ENCODE measurements at regions not wholly inside any gene's neighbourhood (a gene's known extent, or its start where the extent isn't known, plus 50 kb on each side); places are given as distances from the start of the nearest gene placed in this dataset.
"Not testable (repeated sequence)": the region's sequence is repeated elsewhere in the genome, so short reads cannot be mapped to it uniquely, and the experiment has no call there.

DNA sequence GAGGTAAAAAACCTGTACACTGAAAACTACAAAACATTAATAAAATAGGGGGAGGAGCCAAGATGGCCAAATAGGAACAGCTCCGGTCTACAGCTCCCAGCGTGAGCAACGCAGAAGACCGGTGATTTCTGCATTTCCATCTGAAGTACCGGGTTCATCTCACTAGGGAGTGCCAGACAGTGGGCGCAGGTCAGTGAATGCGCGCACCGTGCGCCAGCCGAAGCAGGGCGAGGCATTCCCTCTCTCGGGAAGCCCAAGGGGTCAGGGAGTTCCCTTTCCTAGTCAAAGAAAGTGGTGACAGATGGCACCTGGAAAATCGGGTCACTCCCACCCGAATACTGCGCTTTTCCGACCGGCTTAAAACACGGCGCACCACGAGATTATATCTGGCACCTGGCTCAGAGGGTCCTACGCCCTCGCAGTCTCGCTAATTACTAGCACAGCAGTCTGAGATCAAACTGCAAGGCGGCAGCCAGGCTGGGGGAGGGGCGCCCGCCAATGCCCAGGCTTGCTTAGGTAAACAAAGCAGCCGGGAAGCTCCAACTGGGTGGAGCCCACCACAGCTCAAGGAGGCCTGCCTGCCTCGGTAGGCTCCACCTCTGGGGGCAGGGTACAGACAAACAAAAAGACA lies 400.9 kb upstream of the FGF16 start:
- TF ChIP-seq, protein P1, sequence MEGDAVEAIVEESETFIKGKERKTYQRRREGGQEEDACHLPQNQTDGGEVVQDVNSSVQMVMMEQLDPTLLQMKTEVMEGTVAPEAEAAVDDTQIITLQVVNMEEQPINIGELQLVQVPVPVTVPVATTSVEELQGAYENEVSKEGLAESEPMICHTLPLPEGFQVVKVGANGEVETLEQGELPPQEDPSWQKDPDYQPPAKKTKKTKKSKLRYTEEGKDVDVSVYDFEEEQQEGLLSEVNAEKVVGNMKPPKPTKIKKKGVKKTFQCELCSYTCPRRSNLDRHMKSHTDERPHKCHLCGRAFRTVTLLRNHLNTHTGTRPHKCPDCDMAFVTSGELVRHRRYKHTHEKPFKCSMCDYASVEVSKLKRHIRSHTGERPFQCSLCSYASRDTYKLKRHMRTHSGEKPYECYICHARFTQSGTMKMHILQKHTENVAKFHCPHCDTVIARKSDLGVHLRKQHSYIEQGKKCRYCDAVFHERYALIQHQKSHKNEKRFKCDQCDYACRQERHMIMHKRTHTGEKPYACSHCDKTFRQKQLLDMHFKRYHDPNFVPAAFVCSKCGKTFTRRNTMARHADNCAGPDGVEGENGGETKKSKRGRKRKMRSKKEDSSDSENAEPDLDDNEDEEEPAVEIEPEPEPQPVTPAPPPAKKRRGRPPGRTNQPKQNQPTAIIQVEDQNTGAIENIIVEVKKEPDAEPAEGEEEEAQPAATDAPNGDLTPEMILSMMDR (IDR thresholded peaks at IDR 0.05; ENCODE audit: low read depth, low read length) = not testable (repeated sequence)
- not testable (repeated sequence) for TF ChIP-seq EZH2phosphoT487 (IDR thresholded peaks at IDR 0.05; ENCODE audit: low read depth)

Measured in OCI-LY3 (cell line).